Epidermal melanocyte (primary cell): ENCODE measurements at regions not wholly inside any gene's neighbourhood (a gene's known extent, or its start where the extent isn't known, plus 50 kb on each side); places are given as distances from the start of the nearest gene placed in this dataset.
A peak's percentile ranks its signal among the peaks of the same experiment; 100 is the strongest.

Experiments used
- DNase-seq: peaks from one replicate; pipeline ENCODE4 v3.0.0; 2011; ENCODE audit warnings: low spot score; ENCODE audit not compliant: insufficient read length

DNA sequence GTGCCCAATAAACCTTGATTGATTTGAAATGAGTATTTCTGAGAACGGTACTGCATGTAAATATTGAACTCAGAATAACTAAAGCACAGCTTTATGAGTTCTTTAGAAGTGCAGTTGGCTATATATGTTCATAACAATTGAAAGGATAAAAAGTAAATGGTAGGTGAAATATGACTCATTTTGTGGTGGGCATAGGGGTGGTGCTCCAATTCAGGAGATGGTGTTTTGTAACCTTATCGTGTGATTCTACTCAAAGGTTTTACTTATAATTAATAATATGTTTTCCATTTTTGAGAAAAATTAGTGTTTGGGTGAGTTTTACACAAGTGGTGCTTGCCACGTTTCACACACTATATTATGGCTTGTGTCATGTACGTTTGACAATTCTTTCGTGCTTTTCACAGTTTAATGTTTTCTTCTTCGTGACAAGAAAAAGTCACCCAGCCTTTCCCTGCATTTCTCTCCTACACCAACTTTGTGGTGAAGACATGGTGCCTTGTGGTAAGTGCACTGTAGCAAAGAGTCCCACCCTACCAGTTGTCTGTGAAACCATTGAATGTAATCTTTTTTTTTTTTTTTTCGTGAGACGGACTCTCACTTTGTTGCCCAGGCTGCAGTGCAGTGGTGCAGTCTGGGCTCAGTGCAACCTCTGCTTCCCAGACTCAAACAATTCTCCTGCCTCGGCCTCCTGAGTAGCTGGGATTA is 492.5 kb upstream of the SGCD start:
- DNase-seq: no peak

DNA sequence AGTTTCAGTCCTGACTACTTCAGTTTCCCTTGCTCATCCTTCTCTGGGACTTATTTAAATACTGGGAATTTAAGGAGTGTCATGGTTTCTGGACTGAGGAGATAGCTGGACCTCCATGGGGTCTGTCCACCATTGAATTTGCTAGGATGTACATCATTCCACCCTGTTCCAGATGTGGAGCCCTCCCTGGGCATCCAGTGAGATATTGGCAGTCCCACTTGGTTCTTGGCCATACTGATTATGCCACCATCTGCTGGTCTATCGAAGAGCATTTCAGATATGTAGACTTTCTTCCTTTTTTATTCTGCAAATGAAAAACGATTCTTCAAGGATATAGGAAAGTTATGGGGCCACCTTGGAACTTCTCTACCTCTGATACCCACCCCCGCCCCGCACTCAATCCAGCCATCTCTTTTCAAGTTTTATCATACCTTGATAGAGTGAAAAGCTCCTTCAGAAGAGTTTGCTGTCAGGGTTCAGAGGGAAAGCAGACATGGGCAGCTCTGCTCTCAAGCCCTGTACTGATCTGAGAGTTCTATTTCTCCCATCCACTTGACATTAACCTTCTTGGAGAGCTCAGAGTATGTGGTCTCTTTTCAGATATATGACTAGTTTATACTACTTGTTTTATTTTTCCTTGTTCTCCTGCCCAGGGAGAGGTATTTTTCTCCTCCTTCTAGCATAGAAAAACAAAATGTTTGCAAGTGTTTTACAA is 490.7 kb upstream of the SGCD start:
- DNase-seq: no peak

- DNase-seq: no peak
Measured at GRCh38 chr5:155838394-155838793, 488.6 kb upstream of the SGCD start.

GRCh38 chr5:155839251-155840037 is 487.5 kb upstream of the SGCD start:
- DNase-seq: no peak

GRCh38 chr5:155844542-155844941 is 482.4 kb upstream of the SGCD start:
- DNase-seq: no peak

DNA sequence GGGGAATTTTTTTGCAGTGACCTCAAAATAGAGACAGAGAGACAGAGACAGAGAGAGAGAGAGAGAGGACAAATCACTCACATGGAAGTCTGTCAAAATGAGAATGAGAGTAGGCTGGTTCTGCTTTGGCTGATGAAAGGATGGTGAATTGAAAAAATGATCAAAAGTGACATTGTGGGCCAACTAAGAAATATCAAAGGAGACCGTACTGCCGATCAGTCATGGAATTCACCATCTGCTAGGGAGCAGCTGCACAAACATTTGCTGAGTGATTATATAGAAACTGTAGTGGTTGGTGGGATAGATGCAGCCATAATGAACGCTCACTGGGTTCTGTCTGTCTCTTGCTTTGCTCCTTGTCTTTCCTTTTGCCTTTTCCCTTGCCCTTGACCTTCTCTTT is 476.6 kb upstream of the SGCD start:
- no peak for DNase-seq

DNA sequence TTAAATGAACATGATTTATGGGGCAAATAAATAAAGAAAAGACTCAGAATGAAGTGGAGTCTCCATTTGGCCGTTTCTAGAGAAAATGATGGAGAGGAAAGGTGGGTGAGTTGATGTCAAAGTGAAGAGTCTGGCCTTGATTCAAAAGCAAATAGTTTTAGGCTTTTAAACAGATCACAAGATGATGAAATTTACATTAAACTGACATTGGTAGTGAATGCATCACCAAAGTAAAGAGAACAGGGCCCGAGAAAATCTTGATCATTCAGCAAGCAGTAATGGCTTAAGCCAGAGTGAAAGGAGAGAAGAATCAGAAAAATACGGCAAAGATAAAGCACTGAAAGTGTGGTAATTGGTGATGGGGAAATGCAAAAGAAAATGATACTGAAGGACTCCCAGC is 460.0 kb upstream of the SGCD start:
- DNase-seq: no peak

- no peak for DNase-seq
Measured at GRCh38 chr5:155867522-155868088, 459.4 kb upstream of the SGCD start.

DNA sequence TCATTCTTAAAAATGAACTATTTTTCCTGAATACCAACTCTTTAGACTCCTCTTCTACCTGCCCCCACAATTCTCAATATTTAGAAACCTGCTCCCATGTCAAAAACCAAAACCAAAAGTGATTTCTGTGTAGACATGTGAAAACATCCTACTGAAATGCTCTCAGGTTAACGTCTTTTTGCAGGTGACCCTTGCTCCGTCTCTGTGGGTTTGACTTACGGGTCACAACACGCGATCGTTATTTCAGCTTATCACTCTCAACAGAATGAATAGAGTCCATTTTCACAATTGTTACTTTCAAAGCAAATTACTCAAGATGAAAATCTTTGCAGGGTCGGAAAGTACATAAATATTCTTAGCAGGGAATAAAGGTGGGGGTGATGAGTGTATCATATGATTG is 456.3 kb upstream of the SGCD start:
- DNase-seq: no peak

GRCh38 chr5:155871623-155872022 is 455.3 kb upstream of the SGCD start:
- DNase-seq: no peak

DNA sequence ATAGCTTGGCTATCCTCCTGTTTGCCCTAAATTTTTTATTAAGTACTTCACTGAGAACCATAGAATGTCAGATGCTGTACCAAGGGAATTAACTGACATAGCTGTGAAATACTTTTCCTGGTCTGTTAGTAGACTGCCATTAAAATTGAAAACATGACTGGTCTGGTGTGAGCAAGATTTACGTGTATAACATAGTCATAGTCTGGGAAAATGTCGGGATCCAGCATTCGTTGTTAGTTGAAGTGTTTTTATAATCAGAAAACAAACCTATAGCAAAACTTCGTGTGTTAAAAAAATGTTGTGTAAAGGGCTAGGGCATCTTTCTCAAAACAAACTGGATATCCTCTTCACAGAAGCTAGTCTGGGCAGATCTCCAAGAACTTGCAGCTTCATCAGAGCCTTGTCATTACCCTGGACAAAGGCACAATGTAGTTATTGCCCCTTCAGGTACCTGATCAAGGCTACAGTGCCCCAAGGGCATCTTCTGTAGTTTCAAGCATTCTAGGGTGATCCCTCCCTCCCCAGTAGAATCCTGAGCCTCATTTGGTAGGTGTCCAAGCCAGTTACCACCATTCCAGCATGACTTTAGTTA is 454.2 kb upstream of the SGCD start:
- DNase-seq: no peak

GRCh38 chr5:155878991-155879575 is 447.9 kb upstream of the SGCD start:
- DNase-seq: no peak

DNA sequence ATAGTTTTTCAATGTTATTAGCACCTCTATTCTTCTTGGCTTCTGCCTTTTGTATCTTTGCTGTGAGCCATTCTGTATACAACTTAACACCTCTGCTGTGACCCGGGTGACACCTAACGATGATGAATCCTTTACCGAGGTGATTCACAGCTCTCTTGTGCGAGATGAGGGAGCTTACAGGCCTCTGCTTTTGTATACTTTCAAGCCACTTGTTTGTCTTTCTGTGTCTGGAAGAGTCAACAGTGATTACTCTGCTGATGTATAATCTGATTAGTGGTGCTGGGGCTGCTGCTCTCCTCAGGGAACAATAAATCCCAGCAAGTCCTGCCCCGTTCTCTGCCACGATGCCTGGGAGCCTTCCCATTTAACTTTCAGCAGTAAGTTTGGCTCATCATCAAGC is 442.9 kb upstream of the SGCD start:
- DNase-seq: no peak

DNA sequence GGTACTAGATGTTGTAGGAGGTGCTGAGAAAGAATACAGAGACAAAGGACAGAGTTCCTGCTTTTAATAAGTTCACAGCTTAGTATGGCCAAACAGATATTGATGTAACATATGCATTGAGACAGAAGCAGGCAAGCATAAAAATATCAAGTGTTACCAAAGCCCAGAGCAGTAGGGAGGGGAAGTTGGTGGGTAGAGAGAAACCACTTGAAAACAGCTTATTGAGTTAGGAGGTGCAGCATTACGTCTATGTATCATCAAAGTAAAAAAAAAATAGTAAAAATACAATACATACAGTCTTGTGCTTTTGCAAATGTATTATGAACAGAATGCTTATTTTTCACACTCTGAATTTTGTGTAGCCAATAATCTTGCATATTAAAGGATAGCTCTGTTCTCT is 441.8 kb upstream of the SGCD start:
- DNase-seq: no peak

GRCh38 chr5:155886311-155887031 is 440.5 kb upstream of the SGCD start:
- peak; percentile 32 for DNase-seq

DNA sequence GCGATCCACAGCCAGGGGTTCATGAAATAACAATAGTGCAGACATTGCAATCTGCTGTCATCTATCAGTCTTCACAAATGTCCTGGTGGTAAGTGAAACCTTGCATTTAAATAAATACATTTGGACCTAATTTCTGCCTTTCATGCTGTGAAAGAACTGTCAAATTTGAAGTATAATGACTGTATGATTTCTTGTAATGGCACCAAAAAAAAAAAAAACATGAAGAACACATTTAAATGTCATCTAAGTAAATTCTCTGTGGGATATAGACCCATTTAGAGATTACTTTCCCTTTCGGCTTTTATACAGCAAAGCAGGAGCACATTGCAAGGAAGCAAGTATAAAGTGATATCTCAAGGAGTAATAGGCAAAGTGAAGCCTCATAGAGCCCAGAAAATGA is 431.5 kb upstream of the SGCD start:
- DNase-seq: no peak

DNA sequence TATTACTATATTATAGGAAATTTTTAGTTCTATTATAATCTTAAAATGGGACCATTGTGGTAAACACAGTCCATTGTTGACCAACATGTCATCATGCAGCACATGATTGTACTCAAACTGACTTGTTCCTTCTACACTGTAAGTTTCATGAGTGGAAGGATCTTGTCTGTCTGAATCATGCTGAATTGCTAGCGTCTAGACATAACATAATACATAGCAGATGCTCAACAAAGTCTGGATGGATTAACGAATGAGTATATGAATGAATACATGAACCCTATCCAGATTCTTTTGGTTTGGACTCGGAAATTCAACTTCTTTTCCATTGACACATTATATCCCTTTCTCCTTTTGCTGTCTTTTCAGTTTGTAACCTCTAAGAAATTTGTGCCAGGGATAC is 429.2 kb upstream of the SGCD start:
- DNase-seq: no peak

GRCh38 chr5:155898284-155898683 is 428.7 kb upstream of the SGCD start:
- no peak for DNase-seq

- DNase-seq: no peak
Measured at GRCh38 chr5:155903791-155904190, 423.2 kb upstream of the SGCD start.

DNA sequence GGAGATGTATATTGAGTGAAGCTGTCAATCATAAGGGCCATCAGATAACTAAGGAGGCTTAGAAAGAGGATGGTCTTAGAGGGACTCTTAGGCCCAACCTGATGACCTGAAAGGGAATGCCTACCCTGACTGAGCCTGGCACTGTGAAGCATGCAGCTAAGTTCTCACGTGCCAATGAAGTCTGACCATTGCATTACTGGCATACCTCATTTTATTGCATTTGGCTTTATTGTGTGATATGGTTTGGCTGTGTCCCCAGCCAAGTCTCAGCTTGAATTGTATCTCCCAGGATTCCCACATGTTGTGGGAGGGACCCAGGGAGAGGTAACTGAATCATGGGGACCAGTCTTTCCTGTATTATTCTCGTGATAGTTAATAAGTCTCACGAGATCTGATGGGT is 421.6 kb upstream of the SGCD start:
- DNase-seq: peak; percentile 27

DNA sequence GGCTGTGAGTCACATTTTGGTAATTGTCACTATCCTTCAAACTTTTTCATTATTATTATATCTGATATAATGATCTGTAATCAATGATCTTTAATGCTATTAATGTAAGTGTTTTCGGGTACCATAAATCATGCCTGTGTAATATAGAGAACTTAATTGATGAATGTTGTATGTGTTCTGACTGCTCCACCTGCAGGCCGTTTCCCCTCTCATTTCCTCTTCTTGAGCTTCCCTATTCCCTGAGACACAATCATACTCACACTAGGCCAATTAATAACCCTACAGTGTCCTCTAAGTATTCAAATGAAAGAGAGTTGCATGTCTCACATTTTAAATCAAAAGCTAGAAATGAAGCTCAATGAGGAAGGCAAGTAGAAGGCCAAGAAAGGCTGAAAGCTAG is 420.9 kb upstream of the SGCD start:
- no peak for DNase-seq
